Testis (tissue), 2 donors: ENCODE measurements at regions not wholly inside any gene's neighbourhood (a gene's known extent, or its start where the extent isn't known, plus 50 kb on each side); places are given as distances from the start of the nearest gene placed in this dataset.

ENCODE experiments used
- CTCF ChIP-seq, 3 experiments: fragments of 450-650 bp in 2 of 3; fragments of 200-600 bp in 1 of 3; sonication (generic) in 1 of 3; IDR thresholded peaks; one replicate each; pipeline ENCODE4 v1.5.1; 2016 to 2019; ENCODE audit warnings: antibody characterized with exemption in 3 of 3, mild to moderate bottlenecking in 2 of 3, moderate library complexity in 1 of 3
- POLR2A ChIP-seq: fragments of 450-650 bp; IDR thresholded peaks from one replicate; pipeline ENCODE4 v1.6.1; 2017; ENCODE audit warnings: antibody characterized with exemption, mild to moderate bottlenecking, moderate library complexity

- TF ChIP-seq POLR2A (no peak), CTCF (IDR thresholded peaks at IDR 0.05) (no peak)
These were observed 207.2 kb upstream of the IGF1 start for GRCh38 chr12:102687523-102687922.
